CD4-positive, alpha-beta T cell treated with Interleukin-6 for 4 hours (primary cell): ENCODE measurements at regions not wholly inside any gene's neighbourhood (a gene's known extent, or its start where the extent isn't known, plus 50 kb on each side); places are given as distances from the start of the nearest gene placed in this dataset.
"Not testable (repeated sequence)": the region's sequence is repeated elsewhere in the genome, so short reads cannot be mapped to it uniquely, and the experiment has no call there.

ENCODE experiments used
- DNase-seq: peaks from one replicate; pipeline ENCODE4 v3.0.0-alpha.2; 2020; ENCODE audit warnings: mixed read lengths

GRCh38 chr16:76819226-76819916, 371.6 kb upstream of the MON1B start:
- DNase-seq = no peak

GRCh38 chr16:76824221-76824620, 366.8 kb upstream of the MON1B start:
- DNase-seq = no peak

- no peak for DNase-seq
These were observed 366.2 kb upstream of the MON1B start for GRCh38 chr16:76824791-76825190.

GRCh38 chr16:76835339-76835738, 355.7 kb upstream of the MON1B start:
- DNase-seq = no peak

- DNase-seq = no peak
These were observed 355.1 kb upstream of the MON1B start for GRCh38 chr16:76835779-76836300.

- no peak for DNase-seq
These were observed 353.1 kb upstream of the MON1B start for GRCh38 chr16:76837872-76838271.

- DNase-seq = no peak
These were observed 336.8 kb upstream of the MON1B start for GRCh38 chr16:76854234-76854633.

GRCh38 chr16:76856112-76856511, 334.9 kb upstream of the MON1B start:
- DNase-seq = no peak

- no peak for DNase-seq
These were observed 333.6 kb upstream of the MON1B start for GRCh38 chr16:76857402-76857801.

- DNase-seq = no peak
These were observed 328.1 kb upstream of the MON1B start for GRCh38 chr16:76862901-76863300.

- DNase-seq = no peak
These were observed 324.0 kb upstream of the MON1B start for GRCh38 chr16:76866994-76867393.

- DNase-seq = no peak
These were observed 315.1 kb upstream of the MON1B start for GRCh38 chr16:76875898-76876297.

- DNase-seq = no peak
These were observed 311.6 kb upstream of the MON1B start for GRCh38 chr16:76879420-76879819.

GRCh38 chr16:76880523-76880922, 310.5 kb upstream of the MON1B start:
- DNase-seq = not testable (repeated sequence)

GRCh38 chr16:76882105-76882504, 308.9 kb upstream of the MON1B start:
- no peak for DNase-seq

GRCh38 chr16:76883076-76883475, 307.9 kb upstream of the MON1B start:
- no peak for DNase-seq

- no peak for DNase-seq
These were observed 305.0 kb upstream of the MON1B start for GRCh38 chr16:76885776-76886537.

GRCh38 chr16:76897816-76898215, 293.2 kb upstream of the MON1B start:
- DNase-seq = no peak

GRCh38 chr16:76899767-76900166, 291.2 kb upstream of the MON1B start:
- DNase-seq = no peak

GRCh38 chr16:76900285-76901263, 290.4 kb upstream of the MON1B start:
- no peak for DNase-seq

- no peak for DNase-seq
These were observed 284.4 kb upstream of the MON1B start for GRCh38 chr16:76906552-76906951.

- no peak for DNase-seq
These were observed 280.1 kb upstream of the MON1B start for GRCh38 chr16:76910931-76911330.

- no peak for DNase-seq
These were observed 277.9 kb upstream of the MON1B start for GRCh38 chr16:76913046-76913445.
